Tibial artery (tissue), 4 donors: ENCODE measurements at regions not wholly inside any gene's neighbourhood (a gene's known extent, or its start where the extent isn't known, plus 50 kb on each side); places are given as distances from the start of the nearest gene placed in this dataset.

Experiments used
- DNase-seq, 2 donors: peaks; one replicate each; pipeline ENCODE4 v3.0.0-alpha.2; 2019
- H3K27ac ChIP-seq, 2 donors: fragments of 200-600 bp; sonication (generic) in 1 of 2; 1 replicate in 1 of 2; 2 replicates in 1 of 2; pipeline ENCODE4 v1.5.1; 2018 to 2019; ENCODE audit warnings: mild to moderate bottlenecking in 1 of 2
- H3K27me3 ChIP-seq, 2 donors: fragments of 200-600 bp; sonication (generic) in 1 of 2; one replicate each; pipeline versions ENCODE4 v1.5.1 to v1.6.0; 2016 to 2019
- H3K36me3 ChIP-seq, 3 donors: fragments of 200-600 bp; sonication (generic) in 2 of 3; one replicate each; pipeline ENCODE4 v1.5.1; 2016 to 2019; ENCODE audit warnings: mild to moderate bottlenecking in 2 of 3
- H3K4me1 ChIP-seq, 4 donors: fragments of 200-600 bp; sonication (generic) in 2 of 4; 1 replicate in 3 of 4; 2 replicates in 1 of 4; pipeline ENCODE4 v1.5.1; 2016 to 2019
- H3K4me3 ChIP-seq, 2 donors: fragments of 200-600 bp; sonication (generic) in 1 of 2; 1 replicate in 1 of 2; 2 replicates in 1 of 2; pipeline ENCODE4 v1.5.1; 2018 to 2019; ENCODE audit warnings: mild to moderate bottlenecking in 2 of 2
- H3K9me3 ChIP-seq, 3 donors: fragments of 200-600 bp; sonication (generic) in 1 of 3; one replicate each; pipeline ENCODE4 v1.5.1; 2016 to 2019
- intact Hi-C: fragments of 100-400 bp; cut with DNase I; formaldehyde crosslinking; loops from one replicate; pipeline ENCODE4 v1.15.0; 2023; ENCODE audit warnings: low total_unique reads
- TF ChIP-seq, protein P1 (sequence below), 2 experiments: fragments of 200-600 bp in 1 of 2; fragments of 450-650 bp in 1 of 2; IDR thresholded peaks; one replicate each; pipeline ENCODE4 v1.5.1; 2017 to 2019; ENCODE audit warnings: antibody characterized with exemption in 2 of 2, mild to moderate bottlenecking in 1 of 2, moderate library complexity in 1 of 2

DNA sequence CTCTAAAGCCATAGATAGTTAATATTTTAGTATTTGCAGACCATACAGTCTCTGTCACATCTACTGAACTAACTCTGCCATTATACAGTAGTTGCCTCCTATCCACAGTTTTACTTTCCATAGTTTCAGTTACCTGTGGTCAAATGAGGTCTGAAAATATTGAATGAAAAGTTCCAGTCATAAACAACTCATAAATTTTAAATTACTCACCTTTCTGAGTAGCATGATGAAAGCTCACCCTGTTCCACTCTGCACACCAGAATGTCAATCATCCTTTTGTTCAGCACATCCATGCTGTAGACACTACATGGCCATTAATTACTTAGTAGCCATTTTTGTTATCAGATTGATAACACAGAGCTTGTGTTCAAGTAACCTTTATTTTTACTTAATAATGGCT lies 51.7 kb upstream of the ME3 start:
- Histone ChIP-seq H3K4me3 (no peak overlapping the region), H3K27me3 (no peaks in the 10 kb centered on the region), H3K27ac (no peak overlapping the region), H3K36me3 (no peaks in the 10 kb centered on the region), H3K4me1 (peaks cover 0 to 6% (median 0%) of the 10 kb centered on the region in 4 donors), H3K9me3 (no peaks in the 10 kb centered on the region)
- no peak for DNase-seq
- intact Hi-C loops, result no loop called here
- TF ChIP-seq, protein P1, sequence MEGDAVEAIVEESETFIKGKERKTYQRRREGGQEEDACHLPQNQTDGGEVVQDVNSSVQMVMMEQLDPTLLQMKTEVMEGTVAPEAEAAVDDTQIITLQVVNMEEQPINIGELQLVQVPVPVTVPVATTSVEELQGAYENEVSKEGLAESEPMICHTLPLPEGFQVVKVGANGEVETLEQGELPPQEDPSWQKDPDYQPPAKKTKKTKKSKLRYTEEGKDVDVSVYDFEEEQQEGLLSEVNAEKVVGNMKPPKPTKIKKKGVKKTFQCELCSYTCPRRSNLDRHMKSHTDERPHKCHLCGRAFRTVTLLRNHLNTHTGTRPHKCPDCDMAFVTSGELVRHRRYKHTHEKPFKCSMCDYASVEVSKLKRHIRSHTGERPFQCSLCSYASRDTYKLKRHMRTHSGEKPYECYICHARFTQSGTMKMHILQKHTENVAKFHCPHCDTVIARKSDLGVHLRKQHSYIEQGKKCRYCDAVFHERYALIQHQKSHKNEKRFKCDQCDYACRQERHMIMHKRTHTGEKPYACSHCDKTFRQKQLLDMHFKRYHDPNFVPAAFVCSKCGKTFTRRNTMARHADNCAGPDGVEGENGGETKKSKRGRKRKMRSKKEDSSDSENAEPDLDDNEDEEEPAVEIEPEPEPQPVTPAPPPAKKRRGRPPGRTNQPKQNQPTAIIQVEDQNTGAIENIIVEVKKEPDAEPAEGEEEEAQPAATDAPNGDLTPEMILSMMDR (IDR thresholded peaks at IDR 0.05), result no peak

DNA sequence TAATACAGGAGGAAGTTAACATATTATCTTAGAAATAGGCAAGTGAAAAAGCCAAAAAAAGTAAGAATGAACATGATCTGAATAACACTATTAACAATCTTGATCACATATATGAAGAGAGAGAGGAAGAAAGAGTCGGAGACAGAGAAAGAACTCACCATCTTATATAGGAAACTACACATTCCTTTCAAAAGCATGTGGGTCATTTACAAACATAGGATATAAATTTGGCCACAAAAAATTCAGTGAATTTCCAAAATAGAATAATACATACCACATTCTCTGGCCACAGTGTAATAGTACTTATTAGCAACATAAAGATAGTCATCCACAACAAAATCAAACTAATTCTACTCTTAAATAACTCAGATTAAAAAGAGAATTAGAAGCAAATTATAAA lies 50.9 kb upstream of the ME3 start:
- Histone ChIP-seq H3K27ac (no peak overlapping the region), H3K9me3 (no peaks in the 10 kb centered on the region), H3K4me3 (no peak overlapping the region), H3K27me3 (no peaks in the 10 kb centered on the region), H3K4me1 (peaks cover 0 to 6% (median 0%) of the 10 kb centered on the region in 4 donors), H3K36me3 (no peaks in the 10 kb centered on the region)
- DNase-seq, result no peak
- intact Hi-C loops, result no loop called here
- TF ChIP-seq, protein P1 (IDR thresholded peaks at IDR 0.05), result no peak

DNA sequence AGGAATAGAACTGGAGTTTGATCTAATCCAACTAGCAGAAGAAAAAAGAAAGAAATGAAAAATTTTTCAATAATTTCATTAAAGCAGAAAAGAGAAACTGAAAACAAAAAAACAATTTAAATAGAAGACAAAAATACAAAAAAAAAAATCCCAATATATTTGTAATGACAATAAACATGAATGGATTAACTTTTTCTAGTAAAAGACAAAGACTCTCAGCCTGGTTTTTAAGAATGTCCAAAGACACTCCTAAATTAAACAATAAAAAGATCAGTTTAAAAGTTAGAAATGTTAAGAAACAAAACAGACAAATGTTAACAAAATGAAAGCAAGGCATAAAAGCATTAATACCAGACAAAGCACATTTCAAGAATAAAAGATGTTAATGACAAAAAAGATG lies 50.3 kb upstream of the ME3 start:
- no peak for DNase-seq
- Histone ChIP-seq H3K9me3 (no peaks in the 10 kb centered on the region), H3K27me3 (no peaks in the 10 kb centered on the region), H3K4me1 (peaks cover 0 to 6% (median 0%) of the 10 kb centered on the region in 4 donors), H3K36me3 (no peaks in the 10 kb centered on the region), H3K4me3 (no peak overlapping the region), H3K27ac (no peak overlapping the region)
- intact Hi-C loops, result no loop called here
- TF ChIP-seq, protein P1 (IDR thresholded peaks at IDR 0.05), result no peak
